ENCODE measurements at regions not wholly inside any gene's neighbourhood (a gene's known extent, or its start where the extent isn't known, plus 50 kb on each side); places are given as distances from the start of the nearest gene placed in this dataset.

- Histone ChIP-seq H3K27me3 (replicated peaks in 1 of 2; ENCODE audit: control insufficient read depth in 2 of 2, insufficient read depth in 2 of 2, low read length in 1 of 2) (no peaks in the 10 kb centered on the region), H3K4me1 (ENCODE audit: control insufficient read depth, insufficient read depth, low read length) (no peaks in the 10 kb centered on the region), H3K27ac (ENCODE audit: control insufficient read depth, insufficient read depth) (no peak overlapping the region), H3K4me3 (no peak overlapping the region), H3K36me3 (ENCODE audit: control insufficient read depth in 2 of 2, insufficient read depth in 2 of 2, low read length in 1 of 2) (no peaks in the 10 kb centered on the region), H3K4me2 (ENCODE audit: control insufficient read depth, insufficient read depth) (no peak overlapping the region), H2AFZ (ENCODE audit: control insufficient read depth, low read depth, low read length) (no peak overlapping the region), H4K20me1 (ENCODE audit: control insufficient read depth, insufficient read depth) (no peaks in the 10 kb centered on the region), H3K79me2 (ENCODE audit: control insufficient read depth, insufficient read depth, low read length) (no peaks in the 10 kb centered on the region), H3K9me3 (replicated peaks; ENCODE audit: control insufficient read depth, insufficient read depth, low read length) (no peaks in the 10 kb centered on the region), H3K9ac (ENCODE audit: control insufficient read depth, insufficient read depth, low read length) (no peak overlapping the region)
- WGBS (ENCODE audit: insufficient coverage, insufficient replicate concordance, low lambda C conversion rate, missing lambda C conversion rate) = 92% methylated on average over 5 of the region's 5 CpGs
- POLR2A ChIA-PET = no interaction called here
- SMC1A ChIA-PET (ENCODE audit: uncharacterized antibody, unreplicated experiment) = no interaction called here
- DNase-seq (ENCODE audit: low read depth, low spot score) (no peak), FAIRE-seq (no peak), ATAC-seq (no peak)
- no peak for TF ChIP-seq ZBED1 (IDR thresholded peaks at IDR 0.05; ENCODE audit: borderline replicate concordance)
- TF ChIP-seq SMC3 (IDR thresholded peaks at IDR 0.05; ENCODE audit: borderline replicate concordance, low read length) = no peak
- TF ChIP-seq NRF1 (conservative IDR thresholded peaks at IDR 0.05; ENCODE audit: low read depth, low read length) = no peak
- no peak for TF ChIP-seq RELA (IDR thresholded peaks at IDR 0.05; ENCODE audit: borderline replicate concordance, partially characterized antibody)
- TF ChIP-seq IRF3 (IDR thresholded peaks at IDR 0.05) = no peak
- no peak for TF ChIP-seq NKRF (conservative IDR thresholded peaks at IDR 0.05)
- intact Hi-C loops (cut with micrococcal nuclease; ENCODE audit: unreplicated experiment) = no loop called here
- CTCF ChIA-PET = no interaction called here
- RAD21 ChIA-PET (ENCODE audit: unreplicated experiment) = no interaction called here
- no TSS peak for BruUV-seq (replicated peaks)
- in situ Hi-C loops (cut with MboI) = no loop called here
Measured at GRCh38 chr15:47513471-47513870, 203.8 kb upstream of the SEMA6D start.

Measured in GM12878 (cell line).